ENCODE measurements at regions not wholly inside any gene's neighbourhood (a gene's known extent, or its start where the extent isn't known, plus 50 kb on each side); places are given as distances from the start of the nearest gene placed in this dataset.

- no peak overlapping the region for H3K4me3 ChIP-seq (ENCODE audit: low read depth, low read length)
Measured at GRCh38 chr5:53361708-53362107, 118.7 kb upstream of the FST start.

- no peak overlapping the region for H3K4me3 ChIP-seq (ENCODE audit: low read depth, low read length)
Measured at GRCh38 chr5:53362521-53362941, 117.9 kb upstream of the FST start.

DNA sequence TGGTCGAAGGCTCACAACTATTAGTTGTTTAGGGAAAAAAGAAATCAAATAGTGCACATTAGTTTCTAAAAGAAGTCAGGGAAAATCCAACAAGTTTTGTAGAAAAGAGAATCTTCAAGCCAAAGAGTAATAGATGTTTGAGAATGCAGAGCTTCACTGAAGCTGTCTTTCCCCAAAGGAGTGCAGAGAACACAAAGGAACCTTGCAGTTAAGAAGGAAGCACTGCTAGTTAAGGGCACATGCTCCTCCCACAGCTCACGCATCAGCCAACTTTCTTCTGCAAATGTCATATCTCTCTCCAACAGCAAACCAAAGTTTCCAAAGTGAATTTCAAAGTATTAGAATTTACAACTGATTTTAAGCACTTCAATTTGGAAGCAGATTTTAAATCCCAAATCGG lies 116.4 kb upstream of the FST start:
- H3K4me3 ChIP-seq (ENCODE audit: low read depth, low read length): no peak overlapping the region

GRCh38 chr5:53366245-53366644 lies 114.2 kb upstream of the FST start:
- H3K4me3 ChIP-seq (ENCODE audit: low read depth, low read length): no peak overlapping the region

DNA sequence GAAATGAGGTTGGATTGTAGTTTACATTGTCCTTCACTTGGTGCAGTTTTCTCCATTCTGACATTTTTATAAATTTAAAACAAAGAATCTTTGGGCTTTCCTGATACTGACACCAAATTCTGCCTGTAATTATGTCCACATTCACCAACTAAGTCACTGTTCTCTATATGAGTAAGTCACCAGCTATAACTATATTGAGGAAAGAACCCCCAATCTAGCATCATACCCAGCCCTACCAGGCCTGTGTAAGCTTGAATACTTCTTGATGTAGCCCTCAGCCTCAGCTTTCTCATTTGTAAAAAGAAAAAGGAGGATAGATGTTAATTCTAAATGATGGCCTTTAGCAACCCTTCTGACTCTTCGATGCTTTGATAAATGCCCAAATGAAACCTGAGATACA lies 112.7 kb upstream of the FST start:
- H3K4me3 ChIP-seq (ENCODE audit: low read depth, low read length): no peak overlapping the region

- no peak overlapping the region for H3K4me3 ChIP-seq (ENCODE audit: low read depth, low read length)
Measured at GRCh38 chr5:53368516-53368915, 111.9 kb upstream of the FST start.

- no peak overlapping the region for H3K4me3 ChIP-seq (ENCODE audit: low read depth, low read length)
Measured at GRCh38 chr5:53368966-53369605, 111.3 kb upstream of the FST start.

GRCh38 chr5:53369681-53370080 lies 110.7 kb upstream of the FST start:
- H3K4me3 ChIP-seq (ENCODE audit: low read depth, low read length): no peak overlapping the region

- no peak overlapping the region for H3K4me3 ChIP-seq (ENCODE audit: low read depth, low read length)
Measured at GRCh38 chr5:53373451-53374158, 106.8 kb upstream of the FST start.

DNA sequence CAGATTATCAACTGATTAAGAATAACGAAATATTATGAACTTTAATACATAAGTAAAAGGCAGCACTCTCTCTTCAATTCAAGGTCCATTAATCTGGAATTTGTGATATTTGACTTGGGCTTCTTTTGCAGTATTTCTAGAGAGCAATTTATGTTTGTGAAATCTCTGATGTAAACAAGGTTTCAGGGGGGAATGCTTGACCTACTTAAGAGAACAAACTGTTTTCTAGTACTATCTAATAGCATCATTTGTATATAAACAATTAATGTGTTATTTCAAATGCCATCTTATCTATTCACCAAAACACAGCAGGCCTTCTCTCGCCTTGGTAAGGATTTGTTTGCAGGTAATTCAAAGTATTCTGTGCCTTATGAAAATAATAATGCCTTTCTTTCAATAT lies 103.6 kb upstream of the FST start:
- H3K4me3 ChIP-seq (ENCODE audit: low read depth, low read length): no peak overlapping the region

GRCh38 chr5:53378190-53378589 lies 102.2 kb upstream of the FST start:
- no peak overlapping the region for H3K4me3 ChIP-seq (ENCODE audit: low read depth, low read length)

DNA sequence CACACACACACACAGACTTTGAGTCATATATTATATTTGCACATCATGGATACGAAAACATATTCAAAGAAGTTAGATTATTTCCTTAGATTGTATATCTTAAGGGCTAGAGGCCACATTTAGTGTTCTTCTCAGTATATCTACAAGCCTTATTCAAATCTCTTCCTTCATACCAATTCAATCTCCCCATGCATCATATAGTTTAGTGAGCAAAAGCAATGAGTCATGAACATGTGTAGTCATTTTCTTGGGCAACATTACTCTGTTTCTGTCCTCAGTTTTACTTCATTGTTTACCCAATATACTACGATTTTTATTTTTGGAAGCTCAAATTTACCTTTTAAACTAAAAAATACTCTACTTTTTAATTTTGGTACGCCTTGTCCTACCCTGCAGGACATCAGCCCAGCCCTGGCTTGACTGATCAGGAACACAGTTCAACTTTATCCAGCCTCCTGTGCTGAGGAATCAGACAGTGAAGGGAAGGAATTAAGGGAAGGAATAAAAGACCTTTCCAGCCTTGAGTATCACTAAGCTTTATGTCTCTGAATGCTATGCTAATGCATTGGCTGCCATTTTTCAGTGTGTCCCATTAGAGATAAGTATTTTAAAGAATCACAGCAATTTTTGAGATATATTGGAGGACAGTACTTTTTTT lies 101.7 kb upstream of the FST start:
- H3K4me3 ChIP-seq (ENCODE audit: low read depth, low read length): no peak overlapping the region

DNA sequence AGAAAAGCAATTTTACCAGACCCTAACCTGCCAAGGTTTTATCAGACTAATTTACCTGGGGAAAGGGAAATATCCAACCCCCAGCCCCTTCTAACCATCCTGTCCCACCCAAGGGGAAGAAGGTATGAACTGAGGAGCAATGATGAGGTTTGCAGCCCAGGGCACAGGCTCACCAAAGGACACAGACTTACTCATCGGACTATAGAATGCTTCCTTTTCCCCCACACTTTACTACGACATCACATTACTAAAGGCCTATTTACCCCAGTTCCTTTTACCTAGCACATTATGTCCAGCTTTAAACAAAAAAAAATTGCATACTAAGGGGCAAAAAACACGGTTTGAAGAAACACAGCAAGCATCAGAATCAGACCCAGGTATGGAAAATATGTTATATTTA lies 94.1 kb upstream of the FST start:
- no peak overlapping the region for H3K4me3 ChIP-seq (ENCODE audit: low read depth, low read length)

DNA sequence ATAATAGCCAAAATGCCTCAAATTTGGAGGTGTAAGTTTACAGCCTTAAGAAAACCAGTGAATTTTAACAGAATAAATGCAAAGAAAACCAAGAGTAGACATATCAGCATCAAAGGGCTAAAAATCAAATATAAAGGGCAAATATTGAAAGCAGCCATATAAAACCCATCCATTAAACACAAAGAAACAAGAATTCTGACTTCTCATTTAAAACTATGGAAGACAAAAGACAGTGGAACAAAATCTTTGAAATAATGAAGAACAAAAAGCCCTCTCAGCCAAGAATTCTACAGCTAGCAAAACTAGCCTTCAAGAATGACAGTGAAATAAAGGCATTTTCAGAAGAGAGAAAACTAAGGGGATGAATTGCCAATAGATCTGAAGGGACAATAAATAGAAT lies 91.3 kb upstream of the FST start:
- H3K4me3 ChIP-seq (ENCODE audit: low read depth, low read length): no peak overlapping the region

DNA sequence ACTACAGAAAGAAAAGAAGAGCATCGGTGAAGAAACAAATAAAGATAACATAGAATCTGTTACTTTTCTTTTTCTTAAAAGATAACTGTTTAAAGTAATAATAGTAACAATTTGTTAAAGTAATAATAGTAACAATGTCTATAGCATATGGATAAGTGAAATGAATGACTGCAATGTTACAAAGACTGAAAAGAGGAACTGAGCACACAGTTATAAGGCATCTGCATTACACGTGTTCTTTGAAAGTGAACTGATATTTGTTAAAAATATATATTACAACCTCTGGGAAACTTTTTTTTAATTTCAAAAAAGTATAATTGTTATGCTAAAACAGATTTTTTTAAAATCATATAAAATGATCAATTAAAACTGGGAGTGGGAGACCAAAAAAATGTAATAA lies 88.4 kb upstream of the FST start:
- no peak overlapping the region for H3K4me3 ChIP-seq (ENCODE audit: low read depth, low read length)

DNA sequence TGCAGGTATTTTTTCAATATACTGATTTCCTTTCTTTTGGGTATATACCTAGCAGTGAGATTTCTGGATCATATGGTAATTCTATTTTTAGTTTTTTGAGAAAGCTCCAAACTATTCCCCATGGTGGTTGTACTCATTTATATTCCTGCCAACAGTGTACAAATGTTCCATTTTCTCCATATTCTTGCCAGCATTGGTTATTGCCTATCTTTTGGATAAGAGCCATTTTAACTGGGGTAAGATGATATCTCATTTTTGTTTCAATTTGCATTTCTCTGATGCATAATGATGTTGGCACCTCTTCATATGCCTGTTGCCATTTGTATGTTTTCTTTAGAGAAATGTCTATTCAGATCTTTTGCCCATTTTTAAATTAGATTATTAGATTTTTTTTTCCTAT lies 85.6 kb upstream of the FST start:
- H3K4me3 ChIP-seq (ENCODE audit: low read depth, low read length): no peak overlapping the region

GRCh38 chr5:53397141-53397757 lies 83.2 kb upstream of the FST start:
- H3K4me3 ChIP-seq (ENCODE audit: low read depth, low read length): no peak overlapping the region

DNA sequence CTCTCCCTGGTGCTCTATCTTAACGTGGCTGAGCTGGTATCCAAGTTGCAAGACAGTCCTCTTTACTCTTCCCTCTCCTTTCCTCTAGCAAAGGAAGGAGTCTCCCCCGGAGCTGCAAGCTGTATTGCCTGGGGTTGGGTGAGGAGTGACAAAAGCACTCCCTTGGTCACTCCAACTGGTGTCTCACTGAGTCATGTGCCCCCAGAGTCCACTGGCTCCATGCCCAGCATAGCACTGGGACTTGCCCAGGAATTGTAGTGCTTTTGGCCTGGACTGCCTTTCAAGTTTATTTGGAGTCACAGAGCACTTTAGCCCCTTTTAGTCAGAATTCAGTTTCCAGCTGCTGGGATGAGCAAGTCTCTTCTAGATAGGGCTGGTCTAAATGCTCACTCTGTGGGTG lies 82.6 kb upstream of the FST start:
- no peak overlapping the region for H3K4me3 ChIP-seq (ENCODE audit: low read depth, low read length)

DNA sequence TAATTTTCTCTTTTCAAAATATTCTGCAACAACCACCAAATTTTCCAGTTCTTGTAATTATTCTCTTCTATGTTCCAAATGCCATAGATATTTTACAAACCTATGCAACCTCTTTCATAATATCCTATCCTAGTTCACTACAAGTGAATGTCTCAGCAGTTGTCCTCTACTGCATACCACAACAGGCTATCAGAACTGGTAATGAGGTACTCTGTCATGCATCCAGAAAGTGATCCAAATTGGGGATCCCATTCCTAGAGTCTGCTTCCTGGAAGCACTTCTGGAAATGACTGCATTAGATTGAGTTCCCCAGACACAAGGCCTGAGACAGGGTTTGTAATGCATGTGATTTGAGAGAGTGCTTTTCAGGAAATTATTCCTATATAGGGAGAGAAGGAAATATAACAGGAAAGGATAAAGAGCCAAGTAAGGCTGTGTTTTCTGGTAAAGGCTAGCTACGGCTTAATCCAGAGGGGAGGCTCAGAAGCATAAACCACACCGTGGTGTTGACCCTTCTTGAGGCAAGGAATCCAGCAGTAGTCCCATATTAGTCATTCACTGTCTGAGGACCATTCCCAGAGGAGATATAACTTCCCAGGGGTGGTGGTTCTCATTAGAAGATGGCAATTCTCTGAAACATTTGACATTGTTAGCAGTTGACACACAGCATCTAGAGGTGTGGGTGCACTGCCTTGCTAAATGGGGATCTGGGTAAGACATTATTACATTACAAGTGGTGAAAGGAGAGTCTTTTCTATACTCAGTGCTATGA lies 80.3 kb upstream of the FST start:
- H3K4me3 ChIP-seq (ENCODE audit: low read depth, low read length): no peak overlapping the region

GRCh38 chr5:53403291-53403690 lies 77.1 kb upstream of the FST start:
- H3K4me3 ChIP-seq (ENCODE audit: low read depth, low read length): no peak overlapping the region

- no peak overlapping the region for H3K4me3 ChIP-seq (ENCODE audit: low read depth, low read length)
Measured at GRCh38 chr5:53403758-53404157, 76.7 kb upstream of the FST start.

All from iPS-11a (cell line).